GM12865 (cell line): ENCODE measurements at regions not wholly inside any gene's neighbourhood (a gene's known extent, or its start where the extent isn't known, plus 50 kb on each side); places are given as distances from the start of the nearest gene placed in this dataset.

Experiments
- DNase-seq: peaks from one replicate; pipeline ENCODE4 v3.0.0; 2010; ENCODE audit warnings: low read depth
- H3K4me3 ChIP-seq: 2 replicates; pipeline ENCODE4 v1.5.1; 2011; ENCODE audit warnings: mild to moderate bottlenecking, low read depth, low read length, control low read depth
- TF ChIP-seq, protein P1 (sequence below): IDR thresholded peaks from 2 replicates; pipeline ENCODE4 v1.5.1; 2011; ENCODE audit warnings: low read length, control low read depth, low read depth, inconsistent platforms; ENCODE audit not compliant: insufficient read depth; ENCODE audit errors: missing control alignments

GRCh38 chr9:16925426-16925825 lies 55.0 kb upstream of the BNC2 start:
- TF ChIP-seq, protein P1, sequence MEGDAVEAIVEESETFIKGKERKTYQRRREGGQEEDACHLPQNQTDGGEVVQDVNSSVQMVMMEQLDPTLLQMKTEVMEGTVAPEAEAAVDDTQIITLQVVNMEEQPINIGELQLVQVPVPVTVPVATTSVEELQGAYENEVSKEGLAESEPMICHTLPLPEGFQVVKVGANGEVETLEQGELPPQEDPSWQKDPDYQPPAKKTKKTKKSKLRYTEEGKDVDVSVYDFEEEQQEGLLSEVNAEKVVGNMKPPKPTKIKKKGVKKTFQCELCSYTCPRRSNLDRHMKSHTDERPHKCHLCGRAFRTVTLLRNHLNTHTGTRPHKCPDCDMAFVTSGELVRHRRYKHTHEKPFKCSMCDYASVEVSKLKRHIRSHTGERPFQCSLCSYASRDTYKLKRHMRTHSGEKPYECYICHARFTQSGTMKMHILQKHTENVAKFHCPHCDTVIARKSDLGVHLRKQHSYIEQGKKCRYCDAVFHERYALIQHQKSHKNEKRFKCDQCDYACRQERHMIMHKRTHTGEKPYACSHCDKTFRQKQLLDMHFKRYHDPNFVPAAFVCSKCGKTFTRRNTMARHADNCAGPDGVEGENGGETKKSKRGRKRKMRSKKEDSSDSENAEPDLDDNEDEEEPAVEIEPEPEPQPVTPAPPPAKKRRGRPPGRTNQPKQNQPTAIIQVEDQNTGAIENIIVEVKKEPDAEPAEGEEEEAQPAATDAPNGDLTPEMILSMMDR: no peak
- no peak for DNase-seq

GRCh38 chr9:16924311-16924915 lies 53.9 kb upstream of the BNC2 start:
- no peak for DNase-seq
- no peak overlapping the region for H3K4me3 ChIP-seq
- TF ChIP-seq, protein P1: no peak

More at GRCh38 chr9:16925426-16925825, 55.0 kb upstream of the BNC2 start:
- no peak overlapping the region for H3K4me3 ChIP-seq

GRCh38 chr9:16921855-16922254 lies 51.4 kb upstream of the BNC2 start:
- TF ChIP-seq, protein P1: no peak
- no peak for DNase-seq
- H3K4me3 ChIP-seq: no peak overlapping the region
